ENCODE measurements at regions not wholly inside any gene's neighbourhood (a gene's known extent, or its start where the extent isn't known, plus 50 kb on each side); places are given as distances from the start of the nearest gene placed in this dataset.

GRCh38 chr11:129290966-129291365 lies 84.7 kb upstream of the BARX2 start:
- Histone ChIP-seq H3K4me2 (ENCODE audit: low read length) (no peak overlapping the region), H3K79me2 (ENCODE audit: control insufficient read depth, insufficient read depth, low read length) (no peaks in the 10 kb centered on the region), H2BK120ac (ENCODE audit: low read depth, low read length) (no peak overlapping the region), H3K56ac (ENCODE audit: low read length) (no peak overlapping the region), H3K23ac (ENCODE audit: low read length) (no peak overlapping the region), H2AK5ac (ENCODE audit: low read length) (no peak overlapping the region), H3K4ac (ENCODE audit: low read depth, low read length) (no peak overlapping the region), H3K4me1 (ENCODE audit: control insufficient read depth, low read depth, low read length) (peaks cover 10% of the 10 kb centered on the region), H3K36me3 (ENCODE audit: control insufficient read depth, insufficient read depth, low read length) (no peaks in the 10 kb centered on the region), H3K79me1 (ENCODE audit: low read length) (no peaks in the 10 kb centered on the region), H4K8ac (ENCODE audit: low read depth, low read length) (no peak overlapping the region), H4K5ac (ENCODE audit: low read length) (no peak overlapping the region), H3K27ac (ENCODE audit: low read depth, low read length) (no peak overlapping the region), H2BK15ac (replicated peaks; ENCODE audit: low read depth) (no peak overlapping the region), H2BK5ac (ENCODE audit: low read length) (no peak overlapping the region), H3K4me3 (ENCODE audit: low read length) (no peak overlapping the region), H3K18ac (ENCODE audit: low read length) (no peak overlapping the region), H3K27me3 (ENCODE audit: insufficient read depth, low read length, poor library complexity) (no peaks in the 10 kb centered on the region), H3K9ac (ENCODE audit: low read length) (no peak overlapping the region)
- no peak for DNase-seq
- no CpG with 5 or more reads among the region's 7 CpGs for WGBS (ENCODE audit: extremely low coverage, insufficient coverage, low lambda C conversion rate)

DNA sequence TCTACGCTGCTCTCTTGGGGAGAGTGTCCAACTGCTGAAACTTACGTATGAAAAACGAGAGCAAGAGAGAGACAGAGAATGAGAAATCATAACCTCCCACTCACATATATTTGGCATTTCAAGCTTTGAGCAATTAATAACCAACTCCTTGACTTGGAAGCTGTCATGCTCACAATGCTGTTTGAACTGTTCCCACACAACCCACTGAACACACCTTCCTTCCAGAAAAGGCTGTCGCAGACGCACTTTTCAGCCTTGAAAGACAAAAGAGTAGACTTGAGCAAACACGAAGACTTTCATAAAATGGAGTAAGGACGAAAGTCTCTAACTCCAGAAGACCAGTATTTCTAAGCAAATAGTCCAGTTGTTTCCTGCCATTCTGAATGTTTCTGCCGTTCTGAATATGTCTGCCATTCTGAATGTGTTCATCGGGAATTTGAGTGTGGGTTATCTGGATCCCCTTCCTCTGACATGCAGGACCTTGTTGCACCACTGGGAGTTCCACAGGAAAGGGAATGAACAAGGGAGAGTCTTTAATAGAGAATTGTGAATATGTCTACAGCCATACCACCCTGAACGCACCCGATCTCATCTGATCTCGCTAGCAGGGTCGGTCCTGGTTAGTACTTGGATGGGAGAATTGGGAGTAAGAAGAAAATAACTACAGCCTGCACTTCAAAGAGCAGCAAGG lies 86.2 kb upstream of the BARX2 start:
- Histone ChIP-seq H3K56ac (ENCODE audit: low read length) (no peak overlapping the region), H3K36me3 (ENCODE audit: control insufficient read depth, insufficient read depth, low read length) (no peaks in the 10 kb centered on the region), H2AK5ac (ENCODE audit: low read length) (no peak overlapping the region), H3K4me3 (ENCODE audit: low read length) (no peak overlapping the region), H4K5ac (ENCODE audit: low read length) (no peak overlapping the region), H3K4ac (ENCODE audit: low read depth, low read length) (no peak overlapping the region), H3K27ac (ENCODE audit: low read depth, low read length) (no peak overlapping the region), H4K8ac (ENCODE audit: low read depth, low read length) (no peak overlapping the region), H2BK120ac (ENCODE audit: low read depth, low read length) (no peak overlapping the region), H2BK15ac (replicated peaks; ENCODE audit: low read depth) (no peak overlapping the region), H3K79me2 (ENCODE audit: control insufficient read depth, insufficient read depth, low read length) (no peaks in the 10 kb centered on the region), H3K18ac (ENCODE audit: low read length) (no peak overlapping the region), H3K4me2 (ENCODE audit: low read length) (no peak overlapping the region), H2BK5ac (ENCODE audit: low read length) (no peak overlapping the region), H3K27me3 (ENCODE audit: insufficient read depth, low read length, poor library complexity) (no peaks in the 10 kb centered on the region), H3K4me1 (ENCODE audit: control insufficient read depth, low read depth, low read length) (peaks cover 7% of the 10 kb centered on the region), H3K23ac (ENCODE audit: low read length) (no peak overlapping the region), H3K9ac (ENCODE audit: low read length) (no peak overlapping the region), H3K79me1 (ENCODE audit: low read length) (no peaks in the 10 kb centered on the region)
- no peak for DNase-seq
- no CpG with 5 or more reads among the region's 13 CpGs for WGBS (ENCODE audit: extremely low coverage, insufficient coverage, low lambda C conversion rate)

GRCh38 chr11:129287920-129288319 lies 87.7 kb upstream of the BARX2 start:
- H3K36me3 ChIP-seq (ENCODE audit: control insufficient read depth, insufficient read depth, low read length), result no peaks in the 10 kb centered on the region
- no peak overlapping the region for H2BK5ac ChIP-seq (ENCODE audit: low read length)
- H3K27me3 ChIP-seq (ENCODE audit: insufficient read depth, low read length, poor library complexity), result no peaks in the 10 kb centered on the region
- no peak overlapping the region for H3K4me2 ChIP-seq (ENCODE audit: low read length)
- H3K18ac ChIP-seq (ENCODE audit: low read length), result no peak overlapping the region
- H2BK15ac ChIP-seq (replicated peaks; ENCODE audit: low read depth), result no peak overlapping the region
- no peak overlapping the region for H3K56ac ChIP-seq (ENCODE audit: low read length)
- H2BK120ac ChIP-seq (ENCODE audit: low read depth, low read length), result peak overlapping the region; percentile 78
- no peaks in the 10 kb centered on the region for H3K79me1 ChIP-seq (ENCODE audit: low read length)
- H3K79me2 ChIP-seq (ENCODE audit: control insufficient read depth, insufficient read depth, low read length), result no peaks in the 10 kb centered on the region
- no peak overlapping the region for H3K4me3 ChIP-seq (ENCODE audit: low read length)
- no peak overlapping the region for H3K27ac ChIP-seq (ENCODE audit: low read depth, low read length)
- H3K4me1 ChIP-seq (ENCODE audit: control insufficient read depth, low read depth, low read length), result peaks cover 7% of the 10 kb centered on the region
- H4K5ac ChIP-seq (ENCODE audit: low read length), result no peak overlapping the region
- no peak overlapping the region for H3K4ac ChIP-seq (ENCODE audit: low read depth, low read length)
- H2AK5ac ChIP-seq (ENCODE audit: low read length), result no peak overlapping the region
- H4K8ac ChIP-seq (ENCODE audit: low read depth, low read length), result no peak overlapping the region
- WGBS (ENCODE audit: extremely low coverage, insufficient coverage, low lambda C conversion rate), result no CpG with 5 or more reads among the region's 3 CpGs
- DNase-seq, result no peak
- H3K9ac ChIP-seq (ENCODE audit: low read length), result no peak overlapping the region
- no peak overlapping the region for H3K23ac ChIP-seq (ENCODE audit: low read length)

- Histone ChIP-seq H3K79me1 (ENCODE audit: low read length) (no peaks in the 10 kb centered on the region), H3K27me3 (ENCODE audit: insufficient read depth, low read length, poor library complexity) (no peaks in the 10 kb centered on the region), H3K4me2 (ENCODE audit: low read length) (no peak overlapping the region), H4K5ac (ENCODE audit: low read length) (no peak overlapping the region), H3K27ac (ENCODE audit: low read depth, low read length) (no peak overlapping the region), H2BK15ac (replicated peaks; ENCODE audit: low read depth) (no peak overlapping the region), H2AK5ac (ENCODE audit: low read length) (no peak overlapping the region), H3K56ac (ENCODE audit: low read length) (no peak overlapping the region), H2BK5ac (ENCODE audit: low read length) (no peak overlapping the region), H4K8ac (ENCODE audit: low read depth, low read length) (no peak overlapping the region), H3K4ac (ENCODE audit: low read depth, low read length) (no peak overlapping the region), H3K9ac (ENCODE audit: low read length) (no peak overlapping the region), H3K4me1 (ENCODE audit: control insufficient read depth, low read depth, low read length) (peaks cover 9% of the 10 kb centered on the region), H3K79me2 (ENCODE audit: control insufficient read depth, insufficient read depth, low read length) (no peaks in the 10 kb centered on the region), H2BK120ac (ENCODE audit: low read depth, low read length) (no peak overlapping the region), H3K23ac (ENCODE audit: low read length) (no peak overlapping the region), H3K4me3 (ENCODE audit: low read length) (no peak overlapping the region), H3K36me3 (ENCODE audit: control insufficient read depth, insufficient read depth, low read length) (no peaks in the 10 kb centered on the region), H3K18ac (ENCODE audit: low read length) (no peak overlapping the region)
- WGBS (ENCODE audit: extremely low coverage, insufficient coverage, low lambda C conversion rate), result no CpG with 5 or more reads among the region's 7 CpGs
- DNase-seq, result no peak
Measured at GRCh38 chr11:129286813-129287212, 88.8 kb upstream of the BARX2 start.

- Histone ChIP-seq H2BK15ac (replicated peaks; ENCODE audit: low read depth) (no peak overlapping the region), H3K4me1 (ENCODE audit: control insufficient read depth, low read depth, low read length) (peaks cover 2% of the 10 kb centered on the region), H4K8ac (ENCODE audit: low read depth, low read length) (no peak overlapping the region), H2BK120ac (ENCODE audit: low read depth, low read length) (no peak overlapping the region), H3K4me3 (ENCODE audit: low read length) (no peak overlapping the region), H3K18ac (ENCODE audit: low read length) (no peak overlapping the region), H3K4me2 (ENCODE audit: low read length) (no peak overlapping the region), H3K79me1 (ENCODE audit: low read length) (no peaks in the 10 kb centered on the region), H3K36me3 (ENCODE audit: control insufficient read depth, insufficient read depth, low read length) (no peaks in the 10 kb centered on the region), H3K27ac (ENCODE audit: low read depth, low read length) (no peak overlapping the region), H2AK5ac (ENCODE audit: low read length) (no peak overlapping the region), H4K5ac (ENCODE audit: low read length) (no peak overlapping the region), H3K23ac (ENCODE audit: low read length) (no peak overlapping the region), H3K56ac (ENCODE audit: low read length) (no peak overlapping the region), H2BK5ac (ENCODE audit: low read length) (no peak overlapping the region), H3K79me2 (ENCODE audit: control insufficient read depth, insufficient read depth, low read length) (no peaks in the 10 kb centered on the region), H3K27me3 (ENCODE audit: insufficient read depth, low read length, poor library complexity) (no peaks in the 10 kb centered on the region), H3K4ac (ENCODE audit: low read depth, low read length) (no peak overlapping the region), H3K9ac (ENCODE audit: low read length) (no peak overlapping the region)
- DNase-seq, result no peak
- no CpG with 5 or more reads among the region's 1 CpG for WGBS (ENCODE audit: extremely low coverage, insufficient coverage, low lambda C conversion rate)
Measured at GRCh38 chr11:129285402-129285786, 90.3 kb upstream of the BARX2 start.

DNA sequence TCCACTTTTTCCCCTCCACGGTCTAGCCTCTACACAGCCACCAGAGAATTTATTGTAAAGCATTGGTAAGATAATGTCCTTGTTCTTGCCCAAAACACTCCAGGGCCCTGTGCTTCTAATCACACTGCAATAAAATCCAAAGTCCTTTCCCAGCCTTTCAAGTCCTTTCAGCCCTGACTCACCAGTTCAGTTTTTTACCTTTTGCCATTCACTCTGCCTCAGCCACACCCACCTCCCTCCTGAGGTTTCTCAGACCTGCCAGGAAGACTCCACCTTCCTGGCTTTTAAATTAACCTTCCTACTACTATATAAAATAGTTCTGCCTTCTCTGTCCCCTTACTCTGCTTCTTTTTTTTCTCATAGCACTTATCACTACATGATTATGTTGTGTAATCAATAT lies 91.0 kb upstream of the ARHGAP32 start:
- no peak overlapping the region for H3K27ac ChIP-seq (ENCODE audit: low read depth, low read length)
- H2AK5ac ChIP-seq (ENCODE audit: low read length), result no peak overlapping the region
- peak overlapping the region; percentile 3 for H3K18ac ChIP-seq (ENCODE audit: low read length)
- no CpG with 5 or more reads among the region's 1 CpG for WGBS (ENCODE audit: extremely low coverage, insufficient coverage, low lambda C conversion rate)
- DNase-seq, result peak; percentile 79
- no peak overlapping the region for H3K4me3 ChIP-seq (ENCODE audit: low read length)
- H3K23ac ChIP-seq (ENCODE audit: low read length), result no peak overlapping the region
- H4K8ac ChIP-seq (ENCODE audit: low read depth, low read length), result no peak overlapping the region
- no peak overlapping the region for H2BK15ac ChIP-seq (replicated peaks; ENCODE audit: low read depth)
- H3K4me1 ChIP-seq (ENCODE audit: control insufficient read depth, low read depth, low read length), result peaks cover 3% of the 10 kb centered on the region
- H3K56ac ChIP-seq (ENCODE audit: low read length), result peak overlapping the region; percentile 30
- no peak overlapping the region for H3K4ac ChIP-seq (ENCODE audit: low read depth, low read length)
- H2BK120ac ChIP-seq (ENCODE audit: low read depth, low read length), result no peak overlapping the region
- H4K5ac ChIP-seq (ENCODE audit: low read length), result no peak overlapping the region
- H3K79me2 ChIP-seq (ENCODE audit: control insufficient read depth, insufficient read depth, low read length), result peaks cover 1% of the 10 kb centered on the region
- H3K36me3 ChIP-seq (ENCODE audit: control insufficient read depth, insufficient read depth, low read length), result no peaks in the 10 kb centered on the region
- H3K79me1 ChIP-seq (ENCODE audit: low read length), result no peaks in the 10 kb centered on the region
- no peak overlapping the region for H3K9ac ChIP-seq (ENCODE audit: low read length)
- no peak overlapping the region for H3K4me2 ChIP-seq (ENCODE audit: low read length)
- H3K27me3 ChIP-seq (ENCODE audit: insufficient read depth, low read length, poor library complexity), result no peaks in the 10 kb centered on the region
- H2BK5ac ChIP-seq (ENCODE audit: low read length), result no peak overlapping the region

Measured in mesendoderm (in vitro differentiated cells).